ENCODE measurements at regions not wholly inside any gene's neighbourhood (a gene's known extent, or its start where the extent isn't known, plus 50 kb on each side); places are given as distances from the start of the nearest gene placed in this dataset.
"Not testable (repeated sequence)": the region's sequence is repeated elsewhere in the genome, so short reads cannot be mapped to it uniquely, and the experiment has no call there.

DNA sequence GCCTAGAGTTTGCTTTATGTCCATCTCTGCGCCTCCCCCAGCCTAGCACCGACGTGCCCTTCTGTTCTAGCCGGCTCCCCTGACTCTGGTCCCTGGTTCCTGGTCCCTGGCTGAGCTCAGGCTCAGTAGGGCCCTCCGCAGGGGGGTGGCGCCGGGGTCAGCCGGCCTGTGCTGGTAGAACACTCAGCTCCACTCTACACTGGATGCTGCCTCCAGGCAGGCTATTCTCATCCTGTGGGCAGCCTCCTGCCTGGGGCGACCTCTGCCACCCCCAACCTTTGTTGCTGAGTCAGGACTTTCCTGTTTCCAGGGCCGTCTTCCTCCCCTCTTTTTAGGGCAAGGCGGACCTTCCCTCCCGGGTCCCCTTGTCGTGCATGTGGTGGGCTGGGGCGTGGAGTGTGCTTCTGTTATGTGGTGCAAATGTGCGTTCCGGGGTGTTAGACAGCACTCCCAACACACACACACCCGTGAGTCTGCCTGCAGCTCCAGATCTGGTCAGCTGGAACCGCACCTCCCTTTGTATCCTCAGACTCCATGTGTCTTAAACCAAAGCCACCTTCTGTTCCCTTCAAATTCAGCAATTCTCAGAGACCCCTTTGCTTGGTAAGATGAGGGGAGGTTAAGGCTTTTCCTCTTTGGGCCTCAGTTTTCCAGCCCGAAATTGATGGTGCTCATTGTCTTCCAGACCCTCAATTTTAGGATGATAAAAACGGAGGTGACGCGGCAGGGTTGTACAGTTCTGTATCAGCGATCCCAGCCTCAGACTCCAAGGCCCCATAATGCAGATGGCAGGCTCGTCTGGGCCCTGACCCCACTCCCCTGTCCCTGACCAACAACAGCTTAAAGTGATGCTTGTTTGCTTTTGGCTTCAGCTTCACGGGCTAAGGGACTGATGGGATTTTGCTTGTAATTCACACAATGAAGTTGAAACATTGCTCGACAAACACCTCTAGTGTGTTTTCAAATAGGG lies 1327.9 kb downstream of the BRD1 start:
- no peak for DNase-seq

DNA sequence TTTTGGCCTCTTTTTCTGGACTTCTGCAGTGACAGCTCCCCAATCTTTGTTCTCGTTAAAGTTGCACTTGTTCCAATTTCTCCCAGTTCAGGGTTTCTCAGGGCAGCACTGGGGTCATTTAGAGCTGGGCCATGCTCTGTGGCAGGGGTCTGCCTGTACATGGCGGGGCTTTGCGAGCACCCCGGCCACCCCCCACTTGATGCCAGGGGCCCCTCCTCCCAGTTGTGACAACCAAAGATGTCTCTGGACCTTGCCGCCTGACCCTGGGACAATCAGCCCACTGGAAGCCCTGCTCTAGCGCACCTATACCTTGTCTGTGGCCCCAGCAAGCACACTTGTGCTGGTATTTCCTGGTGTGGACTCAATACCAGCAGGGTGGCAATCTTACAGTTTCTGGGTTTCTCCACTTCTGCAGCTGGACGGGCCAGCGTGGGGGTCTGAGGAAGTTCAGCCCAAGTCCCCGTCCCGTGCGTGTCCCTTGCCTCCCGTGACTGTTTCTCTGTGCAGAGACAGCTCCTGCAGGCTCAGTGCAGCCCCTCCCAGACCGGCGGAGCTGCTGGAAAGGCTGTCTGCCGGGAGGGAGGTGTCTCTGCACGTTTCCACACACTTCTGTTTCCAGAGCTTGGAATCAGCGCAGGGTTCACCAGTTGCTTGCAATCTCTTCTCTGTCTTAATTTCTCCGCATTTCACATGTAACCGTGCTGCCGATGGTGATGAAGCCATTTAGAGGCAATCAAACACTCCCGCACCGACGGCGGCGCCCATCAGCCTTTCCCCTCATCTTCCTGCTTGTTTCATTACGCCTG lies 1328.9 kb downstream of the BRD1 start:
- DNase-seq = no peak

DNA sequence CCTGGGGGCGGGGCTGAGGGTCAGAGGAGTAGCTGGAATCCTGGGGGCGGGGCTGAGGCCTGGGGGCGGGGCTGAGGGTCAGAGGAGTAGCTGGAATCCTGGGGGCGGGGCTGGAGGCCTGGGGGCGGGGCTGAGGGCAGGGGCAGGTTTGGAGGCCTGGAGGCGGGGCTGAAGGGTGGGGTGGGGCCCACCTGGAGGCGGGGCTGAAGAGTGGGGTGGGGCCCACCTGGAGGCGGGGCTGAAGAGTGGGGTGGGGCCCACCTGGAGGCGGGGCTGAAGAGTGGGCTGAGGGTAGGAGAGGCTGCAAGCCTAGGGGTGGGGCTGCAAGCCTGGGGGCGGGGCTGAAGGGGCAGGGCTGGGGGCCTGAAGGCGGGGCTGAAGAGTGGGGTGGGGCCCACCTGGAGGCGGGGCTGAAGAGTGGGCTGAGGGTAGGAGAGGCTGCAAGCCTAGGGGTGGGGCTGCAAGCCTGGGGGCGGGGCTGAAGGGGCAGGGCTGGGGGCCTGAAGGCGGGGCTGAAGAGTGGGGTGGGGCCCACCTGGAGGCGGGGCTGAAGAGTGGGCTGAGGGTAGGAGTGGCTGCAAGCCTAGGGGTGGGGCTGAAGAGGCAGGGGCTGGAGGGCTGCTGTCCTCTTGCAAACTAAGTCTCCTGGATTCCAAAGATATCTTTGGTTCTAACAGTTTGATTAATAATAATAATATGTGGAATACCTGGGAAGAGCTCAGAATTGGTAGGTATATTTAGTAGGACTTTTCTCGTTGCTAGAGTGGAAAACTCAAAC lies 1329.7 kb downstream of the BRD1 start:
- DNase-seq = not testable (repeated sequence)

DNA sequence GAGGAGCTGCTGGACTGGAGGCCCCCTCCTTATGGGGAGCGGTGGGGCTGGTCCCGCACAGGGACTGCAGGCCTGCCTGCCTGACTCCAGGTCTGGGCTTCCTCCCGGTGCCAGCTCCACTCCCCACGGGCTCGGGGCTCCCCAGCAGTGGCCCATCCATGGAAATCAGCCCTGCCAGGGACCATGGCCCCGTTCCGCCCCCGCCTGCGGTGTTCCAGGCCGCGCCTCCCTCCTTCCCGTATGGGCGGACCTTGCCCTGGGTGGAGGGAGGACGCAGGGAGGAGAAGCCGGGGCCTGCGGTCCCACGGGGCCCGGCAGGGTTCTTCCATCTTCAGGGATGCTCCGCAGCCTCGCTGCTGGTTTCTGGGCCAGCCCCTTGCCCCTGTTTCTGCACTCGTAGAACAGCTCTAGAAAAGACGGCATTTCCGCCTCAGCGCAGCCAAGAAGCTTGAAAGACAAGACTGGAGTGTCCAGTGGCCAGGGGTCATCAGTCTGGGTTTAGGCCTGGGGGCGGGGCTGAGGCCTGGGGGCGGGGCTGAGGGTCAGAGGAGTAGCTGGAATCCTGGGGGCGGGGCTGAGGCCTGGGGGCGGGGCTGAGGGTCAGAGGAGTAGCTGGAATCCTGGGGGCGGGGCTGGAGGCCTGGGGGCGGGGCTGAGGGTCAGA lies 1330.6 kb downstream of the BRD1 start:
- no peak for DNase-seq

DNA sequence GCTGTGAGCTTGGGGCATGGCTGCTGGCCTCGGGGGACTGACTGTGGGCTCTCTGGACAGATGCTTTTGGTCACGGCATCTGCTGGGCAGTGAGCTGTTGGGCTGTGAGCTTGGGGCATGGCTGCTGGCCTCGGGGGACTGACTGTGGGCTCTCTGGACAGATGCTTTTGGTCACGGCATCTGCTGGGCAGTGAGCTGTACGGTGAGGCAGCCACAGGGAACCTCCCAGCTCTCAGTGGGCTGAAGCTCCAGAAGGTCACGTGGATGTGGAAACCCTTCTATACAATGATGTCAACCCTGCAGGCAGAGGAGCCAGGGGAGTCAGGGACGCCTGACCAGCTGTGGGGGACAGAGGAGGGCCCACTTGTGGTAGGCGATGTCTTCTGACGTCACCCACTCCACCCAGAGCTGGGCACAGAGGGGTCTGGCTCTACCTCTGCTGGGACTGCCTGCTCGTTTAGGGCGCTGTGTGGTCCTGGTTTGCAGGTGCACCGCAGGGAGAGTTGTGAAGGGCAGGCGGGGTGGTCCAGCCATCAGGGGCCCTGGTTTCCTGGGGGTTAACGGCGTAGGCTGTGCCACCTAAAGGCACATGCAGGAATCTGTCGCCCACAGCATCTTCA lies 1331.3 kb downstream of the BRD1 start:
- DNase-seq = no peak

DNA sequence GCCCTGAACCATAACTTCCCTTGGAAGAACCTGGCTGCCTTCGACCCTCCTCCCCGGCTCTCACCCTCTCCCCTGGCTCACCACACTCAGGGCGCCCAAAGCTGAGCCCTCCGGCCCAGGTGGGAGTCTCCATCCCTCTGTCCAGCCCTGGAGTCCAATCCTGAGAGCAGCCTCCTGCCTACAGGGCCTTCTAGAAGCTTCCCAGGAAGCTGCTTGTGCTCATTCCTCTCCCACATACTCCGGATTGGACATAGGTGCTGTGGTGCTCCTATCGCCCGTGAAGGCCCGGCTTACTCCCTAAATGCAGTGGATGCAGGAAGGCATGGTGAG lies 1332.0 kb downstream of the BRD1 start:
- DNase-seq = no peak

DNA sequence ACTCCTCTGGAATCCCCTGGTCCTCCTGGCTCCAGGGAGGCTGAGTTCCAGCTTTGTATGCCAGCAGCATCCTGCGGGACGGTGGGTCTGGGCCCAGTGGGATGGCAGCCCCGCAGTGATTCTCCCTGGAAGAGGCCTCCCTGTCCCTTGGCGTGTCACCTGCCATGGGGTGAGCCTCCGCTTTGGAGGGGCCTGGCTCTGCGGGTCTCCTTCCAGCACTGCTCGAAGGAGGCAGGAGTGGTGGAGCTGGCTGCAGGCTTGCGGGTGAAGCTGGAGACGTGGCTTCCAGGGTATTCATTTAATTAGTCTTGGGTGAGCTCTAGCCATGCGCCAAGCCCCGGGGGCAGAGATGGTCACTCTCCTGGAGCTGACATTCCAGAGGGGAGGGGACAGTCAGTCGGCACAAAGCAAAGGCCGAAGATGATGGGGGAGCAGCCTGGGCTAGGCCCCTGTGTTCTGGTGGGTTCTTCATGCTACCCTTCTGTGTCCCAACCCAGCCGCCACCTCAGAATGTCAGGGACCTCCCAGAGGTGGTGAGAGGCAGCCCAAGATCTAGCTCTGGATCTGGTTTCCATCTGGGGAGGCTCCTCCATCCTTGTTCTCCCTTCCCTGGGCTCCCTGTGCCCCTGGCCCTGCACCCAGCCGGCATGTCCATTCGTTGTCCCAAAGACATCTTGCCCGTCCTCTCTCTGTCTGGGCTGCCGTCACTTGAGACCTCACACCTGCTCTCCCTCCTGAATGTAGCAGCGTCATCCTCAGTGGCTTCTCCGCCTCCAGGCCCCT lies 1332.5 kb downstream of the BRD1 start:
- no peak for DNase-seq

DNA sequence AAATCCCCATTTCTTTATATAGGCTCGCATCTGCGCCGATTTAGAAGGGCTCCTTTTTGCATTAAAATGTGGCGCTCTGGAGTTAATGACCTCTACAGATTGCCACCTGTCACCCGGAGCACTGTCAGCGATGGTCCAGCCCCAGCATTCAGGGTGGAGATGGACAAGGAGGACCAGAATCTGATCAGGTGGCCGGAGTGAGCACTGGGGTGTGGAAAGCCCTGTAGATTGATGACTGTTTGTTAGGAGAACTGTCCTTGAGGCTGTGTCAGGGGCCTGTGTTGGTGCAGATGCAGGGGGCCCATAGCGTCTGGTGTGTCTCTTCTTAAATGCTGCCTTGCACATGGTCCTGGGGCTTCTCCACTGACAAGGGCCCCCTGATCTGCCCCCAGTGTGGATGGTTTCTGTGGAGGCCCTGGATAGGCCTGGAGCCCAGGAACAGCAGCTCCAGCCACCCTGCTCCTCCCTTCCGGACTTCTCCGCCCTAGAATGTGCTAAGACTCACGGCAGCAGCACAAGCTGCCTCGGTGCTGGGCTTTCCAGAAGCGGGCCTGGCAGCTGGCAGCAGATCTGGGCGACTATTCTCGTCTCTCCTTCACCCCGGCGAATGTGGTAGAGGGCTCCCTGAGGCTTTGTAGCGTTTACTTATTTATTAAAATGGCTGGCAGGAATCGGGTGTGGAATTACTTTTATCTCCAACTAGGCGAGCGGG lies 1333.3 kb downstream of the BRD1 start:
- no peak for DNase-seq

DNA sequence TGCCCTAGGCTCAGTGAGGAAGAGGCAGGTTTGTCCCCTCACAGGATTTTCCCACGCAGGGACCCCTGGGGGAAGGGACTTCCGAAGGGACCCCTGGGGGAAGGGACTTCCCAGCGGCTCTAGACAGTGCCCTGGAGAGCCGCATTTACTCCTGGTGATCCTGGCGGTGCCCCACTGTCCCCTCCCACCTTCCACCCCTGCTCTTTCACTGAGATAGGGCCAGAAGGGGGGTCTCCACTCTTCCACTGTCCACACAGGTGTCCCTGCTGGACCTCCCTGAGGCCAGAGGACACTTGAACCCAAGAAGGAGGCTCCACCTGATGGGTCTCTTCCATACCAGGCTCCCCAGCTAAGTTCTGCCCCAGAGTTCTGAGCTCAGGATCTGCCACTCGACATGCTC lies 1333.9 kb downstream of the BRD1 start:
- no peak for DNase-seq

DNA sequence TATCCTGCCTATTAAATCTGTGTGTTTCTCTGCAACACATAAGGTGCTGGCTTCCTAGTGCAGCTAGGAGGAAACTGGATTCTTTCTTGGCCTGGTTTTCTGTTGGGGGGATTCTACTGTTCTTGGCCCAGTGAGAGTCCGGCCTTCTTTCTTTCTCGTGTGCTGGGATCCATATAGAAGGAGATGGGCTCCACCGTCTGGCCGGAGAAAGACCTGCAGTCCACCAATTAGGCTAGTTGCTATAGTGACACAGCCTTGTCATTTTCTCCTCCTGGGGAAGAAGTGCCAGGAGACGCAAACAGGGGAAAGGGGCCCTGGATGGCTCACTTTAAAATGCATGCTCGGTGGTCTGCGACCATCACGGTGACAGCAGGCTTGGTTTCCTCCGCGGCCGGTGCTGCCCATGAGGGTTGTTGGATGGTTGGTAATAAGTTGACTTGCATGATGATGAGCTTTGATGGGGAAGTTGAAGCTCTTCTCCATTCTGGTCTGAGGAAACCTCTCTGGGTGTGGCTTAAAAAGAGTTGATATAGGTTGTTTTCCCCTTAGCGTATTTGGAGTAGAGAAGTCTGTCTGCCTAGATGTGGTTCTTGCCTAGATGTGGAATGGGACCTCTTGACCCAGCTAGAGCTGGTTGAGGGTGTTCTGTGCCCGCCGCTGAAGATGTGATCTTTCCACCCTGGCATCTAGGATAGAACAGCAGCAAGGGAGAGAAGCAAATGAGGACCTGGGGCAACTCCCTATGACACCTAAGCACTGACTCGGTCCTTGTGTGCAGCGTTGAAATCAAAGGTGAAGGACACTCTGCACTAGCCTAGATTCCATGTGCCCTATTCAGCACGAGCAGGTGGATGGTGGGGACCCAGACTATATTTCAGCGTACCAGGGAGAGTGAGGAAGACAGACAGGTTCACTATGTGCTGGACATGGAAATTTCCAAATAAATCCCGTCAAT lies 1335.0 kb downstream of the BRD1 start:
- DNase-seq = peak; percentile 19 to 26

DNA sequence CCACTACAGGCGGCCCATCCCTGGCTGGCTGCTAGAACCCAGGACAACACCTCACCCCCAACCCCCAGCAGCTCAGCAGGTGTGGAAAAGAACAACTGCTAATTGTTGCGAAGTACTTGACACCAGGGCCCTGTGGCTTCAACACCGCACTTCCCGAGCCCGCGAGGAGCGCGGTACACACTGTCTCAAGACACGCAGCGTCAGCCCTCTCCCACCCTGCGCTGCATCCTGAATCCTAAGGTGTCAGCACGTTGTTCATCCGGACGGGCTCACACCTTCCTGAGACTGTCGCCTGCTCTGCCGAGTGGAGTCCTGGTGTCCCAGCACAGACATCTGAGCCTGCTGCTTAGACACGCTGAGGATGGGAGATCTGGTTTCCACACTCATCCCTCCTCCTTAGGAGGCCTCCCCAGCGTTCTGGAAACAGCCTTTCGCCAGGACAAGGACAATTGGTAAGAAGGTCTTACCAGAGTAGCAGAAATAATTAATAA lies 1336.2 kb downstream of the BRD1 start:
- no peak for DNase-seq

DNA sequence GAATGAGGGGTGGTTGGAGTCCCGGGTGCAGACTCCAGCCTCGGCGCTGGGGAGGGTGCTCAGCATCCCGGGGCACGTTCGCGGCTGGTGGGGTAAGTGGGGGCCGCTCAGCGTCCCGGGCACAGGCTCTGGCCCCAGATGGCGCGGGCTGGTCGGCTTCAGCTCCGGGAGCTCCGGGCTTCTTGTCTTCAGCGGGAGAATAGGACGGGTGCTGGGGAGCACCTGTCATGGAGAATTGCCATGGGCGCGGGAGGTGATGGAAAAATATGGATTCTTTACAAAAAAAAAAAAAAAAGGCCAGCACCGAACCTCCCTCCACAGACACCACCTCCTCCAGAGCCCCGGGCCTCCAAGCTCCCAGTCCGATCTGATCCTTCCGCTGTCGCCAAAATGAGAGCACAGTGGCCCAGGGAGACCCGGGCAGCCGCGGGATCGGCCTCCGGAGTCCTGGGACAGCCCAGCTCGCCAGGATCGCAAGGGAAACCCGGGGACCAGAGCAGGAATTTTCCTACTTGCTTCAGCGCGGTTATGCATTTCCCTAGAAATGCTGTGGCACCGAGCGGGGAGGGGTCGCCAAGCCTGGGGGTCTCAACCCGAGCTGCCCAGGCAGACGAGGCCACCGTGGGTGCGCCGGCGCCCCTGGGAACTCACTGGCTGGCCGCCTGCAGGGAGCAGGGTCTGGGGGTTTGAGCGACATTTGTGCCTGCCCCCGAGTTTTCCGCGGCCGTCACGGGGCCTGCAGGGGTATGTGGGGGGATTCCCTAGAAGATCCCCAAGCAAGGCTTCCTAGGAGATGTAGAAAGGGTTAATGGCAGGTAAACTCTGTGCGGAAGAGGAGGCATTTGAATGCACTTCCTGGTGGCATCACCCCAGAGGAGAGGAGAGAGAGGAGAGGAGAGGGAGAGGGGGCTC lies 1336.9 kb downstream of the BRD1 start:
- DNase-seq = no peak

DNA sequence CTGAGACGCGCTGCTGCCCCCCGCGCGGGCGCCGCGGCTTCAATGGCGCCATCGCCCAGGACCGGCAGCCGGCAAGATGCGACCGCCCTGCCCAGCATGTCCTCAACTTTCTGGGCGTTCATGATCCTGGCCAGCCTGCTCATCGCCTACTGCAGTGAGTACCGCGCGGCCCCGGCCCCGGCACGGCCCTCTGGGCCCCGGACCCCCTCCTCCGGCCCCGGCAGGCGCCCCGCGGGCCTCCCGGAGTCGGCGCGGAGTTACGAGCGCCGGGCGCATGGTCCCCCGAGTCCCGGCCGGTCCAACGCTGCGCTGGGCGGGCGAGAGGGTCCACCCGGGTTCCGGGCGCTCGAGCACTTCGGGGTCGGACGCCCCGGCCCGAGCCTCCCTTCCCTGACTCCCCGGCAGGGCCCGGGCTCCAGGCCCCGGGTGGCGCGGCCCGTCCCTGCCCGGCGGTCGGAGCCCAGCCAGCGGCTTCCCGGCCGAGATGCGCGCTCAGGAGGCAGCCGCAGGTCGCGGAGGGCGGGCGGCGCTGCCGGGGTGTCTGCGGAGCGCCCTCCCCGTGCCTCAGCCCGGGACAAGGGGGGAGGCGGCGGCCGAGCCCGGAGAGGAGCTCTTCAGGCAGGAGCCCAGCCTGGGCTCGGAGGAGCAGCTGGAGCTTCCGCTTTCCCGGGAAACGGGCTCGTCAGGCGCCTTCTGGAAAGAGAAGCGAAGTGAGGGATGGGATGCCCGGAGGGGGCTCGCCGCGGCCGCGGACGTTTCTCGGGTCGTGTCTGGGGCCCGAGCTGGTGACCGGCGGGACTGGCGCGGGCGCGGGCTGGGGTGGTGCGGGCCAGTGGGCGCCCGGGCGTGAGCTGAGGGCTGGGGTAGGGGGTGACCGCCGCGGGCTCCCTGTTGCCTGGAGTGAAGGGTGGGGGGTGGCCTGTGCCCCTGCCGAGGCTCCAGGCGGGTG lies 1337.8 kb downstream of the BRD1 start:
- DNase-seq = no peak

DNA sequence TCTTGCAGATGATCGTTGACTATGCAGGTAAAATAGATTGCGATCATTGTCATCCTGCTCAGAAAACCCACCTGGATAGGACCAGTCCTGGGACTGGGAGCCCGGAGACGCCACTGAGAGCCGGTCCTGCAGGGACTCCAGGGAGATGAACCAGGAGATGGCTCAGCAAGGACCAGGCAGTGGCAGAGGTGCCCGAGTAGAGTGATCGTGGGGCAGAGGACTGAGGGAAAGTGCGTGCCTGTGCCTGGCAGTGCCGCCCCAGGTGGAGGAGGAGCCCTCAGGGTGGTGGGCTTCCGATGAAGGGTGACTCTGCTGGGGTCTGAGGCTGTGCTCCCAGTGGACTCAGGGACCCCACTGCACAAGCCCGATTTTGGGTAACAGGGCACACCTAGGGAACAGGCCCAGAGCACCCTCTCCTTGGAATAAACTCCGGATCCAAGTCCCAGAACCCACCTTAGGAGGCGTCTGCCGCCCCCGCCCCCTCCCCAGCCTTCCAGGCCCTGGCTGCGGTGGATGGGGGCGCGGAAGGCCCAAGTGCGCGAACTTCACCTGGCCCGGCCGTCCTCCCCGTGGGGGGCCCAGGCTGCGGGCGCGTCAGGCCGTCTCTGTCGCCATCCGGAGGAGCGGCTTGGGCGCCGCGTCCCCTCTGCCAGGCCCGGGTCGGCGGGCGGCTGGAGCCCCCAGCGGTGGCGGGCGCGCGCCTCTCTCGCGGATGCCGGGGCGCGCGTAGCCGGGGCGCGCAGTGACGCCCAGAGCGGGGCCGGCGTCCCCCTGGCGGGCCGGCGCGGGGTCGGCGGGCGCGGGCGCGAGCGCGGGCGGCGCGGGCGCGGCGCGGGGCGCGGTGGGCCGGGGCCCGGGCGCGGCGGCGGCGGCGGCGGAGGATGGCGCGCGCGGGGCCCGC lies 1338.8 kb downstream of the BRD1 start:
- no peak for DNase-seq

DNA sequence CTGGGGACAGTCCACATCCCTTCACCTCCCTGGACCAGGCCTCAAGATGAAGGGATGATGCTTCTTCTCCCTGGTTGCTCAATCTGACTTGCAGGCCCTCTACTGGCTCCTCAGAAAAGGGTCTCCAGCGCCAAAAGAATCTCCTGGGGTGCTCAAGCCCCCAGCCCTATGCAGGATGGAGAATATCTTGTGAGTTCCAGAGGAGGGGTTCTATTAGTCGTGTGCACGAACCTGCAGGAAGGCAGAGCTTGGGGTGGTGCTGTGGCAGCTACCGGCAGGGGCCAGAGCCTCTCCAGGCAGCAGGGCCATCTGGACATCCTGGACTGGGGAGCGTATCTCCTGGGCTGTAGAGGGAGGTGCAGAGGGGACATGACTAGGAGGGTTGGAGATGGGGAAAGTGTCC lies 1339.5 kb downstream of the BRD1 start:
- no peak for DNase-seq

DNA sequence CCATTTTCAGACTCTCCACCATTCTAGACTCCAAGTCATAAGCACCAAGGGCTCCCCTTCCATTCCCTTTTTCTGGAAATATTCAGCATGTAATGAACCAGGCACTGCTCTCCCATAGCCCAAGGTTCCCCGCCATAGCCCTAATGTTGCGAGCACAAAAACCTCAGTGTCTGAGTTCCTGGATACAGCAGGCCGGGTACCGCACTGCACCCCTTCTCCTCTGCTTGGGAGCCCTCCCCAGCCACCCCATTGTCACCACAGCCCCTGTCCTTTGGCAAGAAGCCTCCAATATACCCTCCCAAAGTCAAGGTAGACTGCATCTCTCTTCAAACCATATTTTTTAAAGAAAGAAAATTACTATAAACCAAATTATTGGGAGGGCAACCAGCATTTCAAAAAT lies 1341.1 kb downstream of the BRD1 start:
- no peak for DNase-seq

Data from CD4-positive, alpha-beta T cell treated with Interleukin-1 beta for 1 hour (primary cell).